IMR-90 (cell line): ENCODE measurements at regions not wholly inside any gene's neighbourhood (a gene's known extent, or its start where the extent isn't known, plus 50 kb on each side); places are given as distances from the start of the nearest gene placed in this dataset.

Experiments
- CEBPB ChIP-seq: IDR thresholded peaks from 2 replicates; pipeline ENCODE4 v1.6.1; 2012; ENCODE audit warnings: low read depth, low read length, improper control_type of control experiment
- CTCF ChIP-seq: conservative IDR thresholded peaks from 2 replicates; pipeline ENCODE4 v1.5.1; 2012; ENCODE audit warnings: mild to moderate bottlenecking, low read depth, low read length, improper control_type of control experiment
- FOS ChIP-seq: fragments of 150-350 bp; IDR thresholded peaks from 2 replicates; pipeline ENCODE4 v1.6.1; 2016; ENCODE audit warnings: low read depth, low read length
- MAFK ChIP-seq: IDR thresholded peaks from 2 replicates; pipeline ENCODE4 v1.6.1; 2012; ENCODE audit warnings: low read depth, low read length, improper control_type of control experiment
- MAZ ChIP-seq: IDR thresholded peaks from 2 replicates; pipeline ENCODE4 v1.6.1; 2012; ENCODE audit warnings: low read depth, mild to moderate bottlenecking, low read length, improper control_type of control experiment, moderate library complexity, borderline replicate concordance
- NFE2L2 ChIP-seq: fragments of 150-350 bp; IDR thresholded peaks from 2 replicates; pipeline ENCODE4 v1.6.1; 2016; ENCODE audit warnings: low read depth, mild to moderate bottlenecking, low read length
- POLR2A ChIP-seq: IDR thresholded peaks from 2 replicates; pipeline ENCODE4 v1.6.1; 2012; ENCODE audit warnings: mild to moderate bottlenecking, low read depth, low read length
- RAD21 ChIP-seq: IDR thresholded peaks from 2 replicates; pipeline ENCODE4 v1.6.1; 2012; ENCODE audit warnings: low read length, improper control_type of control experiment
- RCOR1 ChIP-seq: IDR thresholded peaks from 2 replicates; pipeline ENCODE4 v1.6.1; 2012; ENCODE audit warnings: mild to moderate bottlenecking, low read length, improper control_type of control experiment; ENCODE audit not compliant: insufficient replicate concordance
- RFX5 ChIP-seq: IDR thresholded peaks from 2 replicates; pipeline ENCODE4 v1.8.0; 2012; ENCODE audit warnings: low read depth, mild to moderate bottlenecking, low read length, moderate library complexity
- USF2 ChIP-seq: fragments of 150-350 bp; IDR thresholded peaks from 2 replicates; pipeline ENCODE4 v1.6.1; 2017; ENCODE audit warnings: mild to moderate bottlenecking, antibody characterized with exemption, low read length, low read depth

GRCh38 chr18:26783170-26783569, 82.3 kb downstream of the AQP4 start:
- TF ChIP-seq CTCF (no peak), USF2 (no peak), RAD21 (no peak), RCOR1 (no peak), NFE2L2 (no peak), MAFK (no peak), MAZ (no peak), POLR2A (no peak), FOS (no peak), CEBPB (no peak), RFX5 (no peak)
